ENCODE measurements at regions not wholly inside any gene's neighbourhood (a gene's known extent, or its start where the extent isn't known, plus 50 kb on each side); places are given as distances from the start of the nearest gene placed in this dataset.

GRCh38 chr12:30120522-30120921 is 336.8 kb upstream of the TMTC1 start:
- no peak for TF ChIP-seq CTCF (IDR thresholded peaks at IDR 0.05)
- Histone ChIP-seq H3K36me3 (no peaks in the 10 kb centered on the region), H3K4me1 (no peaks in the 10 kb centered on the region), H3K27ac (no peak overlapping the region), H3K9me3 (peaks cover 0 to 27% of the 10 kb centered on the region in 2 donors), H3K4me3 (no peak overlapping the region), H3K27me3 (no peaks in the 10 kb centered on the region)
- DNase-seq, result no peak
- intact Hi-C loops (cut with DNase I), result no loop called here
- ATAC-seq, result no peak

- Histone ChIP-seq H3K27ac (no peak overlapping the region), H3K4me3 (no peak overlapping the region), H3K36me3 (no peaks in the 10 kb centered on the region), H3K4me1 (no peaks in the 10 kb centered on the region), H3K9me3 (peaks cover 0 to 27% of the 10 kb centered on the region in 2 donors), H3K27me3 (no peaks in the 10 kb centered on the region)
- no peak for DNase-seq
- no peak for TF ChIP-seq CTCF (IDR thresholded peaks at IDR 0.05)
- no peak for ATAC-seq
- intact Hi-C loops (cut with DNase I), result no loop called here
These were observed 333.7 kb upstream of the TMTC1 start for GRCh38 chr12:30117483-30117882.

GRCh38 chr12:30111719-30112118 is 328.0 kb upstream of the TMTC1 start:
- no peak overlapping the region for H3K4me3 ChIP-seq
- intact Hi-C loops (cut with DNase I), result no loop called here
- no peak for DNase-seq

GRCh38 chr12:30110958-30111586 is 327.3 kb upstream of the TMTC1 start:
- intact Hi-C loops (cut with DNase I), result no loop called here
- no peak for TF ChIP-seq CTCF (IDR thresholded peaks at IDR 0.05)

More at GRCh38 chr12:30111719-30112118, 328.0 kb upstream of the TMTC1 start:
- Histone ChIP-seq H3K36me3 (no peaks in the 10 kb centered on the region), H3K27ac (no peak overlapping the region), H3K9me3 (peaks cover 0 to 11% of the 10 kb centered on the region in 2 donors), H3K4me1 (no peaks in the 10 kb centered on the region), H3K27me3 (no peaks in the 10 kb centered on the region)
- no peak for ATAC-seq
- no peak for TF ChIP-seq CTCF (IDR thresholded peaks at IDR 0.05)

GRCh38 chr12:30110498-30110897 is 326.8 kb upstream of the TMTC1 start:
- ATAC-seq (no peak), DNase-seq (peak in 1 of 4 donors; percentile 63)
- Histone ChIP-seq H3K36me3 (no peaks in the 10 kb centered on the region), H3K4me1 (no peaks in the 10 kb centered on the region), H3K27ac (no peak overlapping the region), H3K4me3 (no peak overlapping the region), H3K9me3 (peaks cover 0 to 10% of the 10 kb centered on the region in 2 donors), H3K27me3 (no peaks in the 10 kb centered on the region)
- TF ChIP-seq CTCF (IDR thresholded peaks at IDR 0.05), result no peak
- intact Hi-C loops (cut with DNase I), result no loop called here

More at GRCh38 chr12:30110958-30111586, 327.3 kb upstream of the TMTC1 start:
- no peaks in the 10 kb centered on the region for H3K27me3 ChIP-seq
- DNase-seq (no peak), ATAC-seq (no peak)
- no peaks in the 10 kb centered on the region for H3K4me1 ChIP-seq
- H3K9me3 ChIP-seq, result peaks cover 0 to 11% of the 10 kb centered on the region in 2 donors
- H3K27ac ChIP-seq, result no peak overlapping the region
- no peaks in the 10 kb centered on the region for H3K36me3 ChIP-seq
- H3K4me3 ChIP-seq, result no peak overlapping the region

Measured in left lung (tissue), 4 donors.